CD4-positive, CD25-positive, alpha-beta regulatory T cell (primary cell): ENCODE measurements at regions not wholly inside any gene's neighbourhood (a gene's known extent, or its start where the extent isn't known, plus 50 kb on each side); places are given as distances from the start of the nearest gene placed in this dataset.

Source experiments
- ATAC-seq, 2 donors: fragments of 150-1000 bp; cut with Tn5 transposase; one replicate each; pipeline ENCODE4 v1.10.0; 2021; ENCODE audit warnings: low read depth in 2 of 2, moderate number of reproducible peaks in 2 of 2, moderate library complexity in 1 of 2
- DNase-seq, 3 donors: peaks; one replicate each; pipeline versions ENCODE4 v3.0.0 to v3.0.0-alpha.2; 2012 to 2022; ENCODE audit warnings: mixed read lengths in 1 of 3
- H3K27ac ChIP-seq: one replicate; pipeline ENCODE4 v1.7.0; 2013; ENCODE audit warnings: mild to moderate bottlenecking, low read length; ENCODE audit not compliant: insufficient read depth, poor library complexity, severe bottlenecking
- H3K27me3 ChIP-seq: one replicate; pipeline ENCODE4 v1.7.0; 2013; ENCODE audit warnings: low read length; ENCODE audit not compliant: control insufficient read depth, insufficient read depth
- H3K36me3 ChIP-seq: one replicate; pipeline ENCODE4 v1.7.0; 2013; ENCODE audit warnings: mild to moderate bottlenecking, low read length, moderate library complexity; ENCODE audit not compliant: control insufficient read depth, insufficient read depth
- H3K4me1 ChIP-seq: 2 replicates; pipeline ENCODE4 v1.7.0; 2013; ENCODE audit warnings: mild to moderate bottlenecking, low read length; ENCODE audit not compliant: insufficient read depth, control insufficient read depth, poor library complexity, severe bottlenecking
- H3K4me3 ChIP-seq: one replicate; pipeline ENCODE4 v1.7.0; 2013; ENCODE audit warnings: low read depth, mild to moderate bottlenecking, low read length, moderate library complexity
- H3K9me3 ChIP-seq, 2 experiments: 1 replicate in 1 of 2; 2 replicates in 1 of 2; pipeline ENCODE4 v1.7.0; 2013; ENCODE audit warnings: low read length in 2 of 2, mild to moderate bottlenecking in 1 of 2, moderate library complexity in 1 of 2; ENCODE audit not compliant: control insufficient read depth in 2 of 2
- H3K27ac Mint-ChIP-seq, 3 donors: one replicate each; pipeline ENCODE4 v1.8.0; 2020 to 2022; ENCODE audit warnings: mild to moderate bottlenecking in 3 of 3, mixed read lengths in 3 of 3, moderate library complexity in 2 of 3
- H3K27me3 Mint-ChIP-seq: one replicate; pipeline ENCODE4 v1.8.0; 2022; ENCODE audit warnings: mild to moderate bottlenecking, mixed read lengths
- H3K36me3 Mint-ChIP-seq: one replicate; pipeline ENCODE4 v1.8.0; 2020; ENCODE audit warnings: mixed read lengths
- H3K4me1 Mint-ChIP-seq, 4 donors: one replicate each; pipeline ENCODE4 v1.8.0; 2020 to 2022; ENCODE audit warnings: mixed read lengths in 4 of 4, mild to moderate bottlenecking in 1 of 4
- H3K4me3 Mint-ChIP-seq, 4 donors: one replicate each; pipeline ENCODE4 v1.8.0; 2020 to 2022; ENCODE audit warnings: mild to moderate bottlenecking in 4 of 4, mixed read lengths in 4 of 4, moderate library complexity in 3 of 4
- H3K9me3 Mint-ChIP-seq, 7 donors: one replicate each; pipeline ENCODE4 v1.8.0; 2020 to 2022; ENCODE audit warnings: mixed read lengths in 7 of 7, mild to moderate bottlenecking in 3 of 7, moderate library complexity in 2 of 7

DNA sequence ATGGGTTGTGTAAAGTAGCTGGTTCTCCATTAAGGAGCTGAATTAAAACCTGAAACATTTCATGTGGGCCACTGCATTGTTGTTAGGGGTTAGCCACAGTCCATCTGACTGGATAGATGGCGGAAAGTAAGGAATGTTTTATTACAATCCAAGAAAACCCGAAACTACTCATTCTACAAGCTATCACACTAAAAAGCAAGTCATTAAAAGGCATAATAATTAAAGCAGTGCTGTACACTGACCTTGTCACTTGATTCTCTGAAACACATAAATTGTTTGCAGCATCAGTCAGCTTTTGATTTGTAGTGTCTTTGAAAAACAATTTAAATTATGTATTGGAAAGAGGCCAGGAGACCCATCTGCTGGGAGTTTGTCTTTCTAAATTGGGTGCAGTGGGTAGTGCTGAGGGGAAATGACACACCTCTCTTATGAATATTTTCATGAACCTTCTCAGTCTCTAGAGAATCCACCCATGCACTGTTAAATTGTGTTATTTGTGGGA is 75.7 kb upstream of the ANK2 start:
- Mint-ChIP-seq H3K36me3 (no peaks in the 10 kb centered on the region), H3K4me1 (no peaks in the 10 kb centered on the region), H3K9me3 (no peaks in the 10 kb centered on the region), H3K4me3 (no peak overlapping the region), H3K27ac (no peak overlapping the region), H3K27me3 (no peaks in the 10 kb centered on the region)
- Histone ChIP-seq H3K27me3 (no peaks in the 10 kb centered on the region), H3K4me3 (no peak overlapping the region), H3K27ac (no peak overlapping the region), H3K9me3 (no peaks in the 10 kb centered on the region), H3K4me1 (no peaks in the 10 kb centered on the region), H3K36me3 (no peaks in the 10 kb centered on the region)
- no peak for ATAC-seq
- no peak for DNase-seq

GRCh38 chr4:112975567-112976355 is 73.7 kb upstream of the ANK2 start:
- Mint-ChIP-seq H3K9me3 (no peaks in the 10 kb centered on the region), H3K4me1 (no peaks in the 10 kb centered on the region), H3K27me3 (no peaks in the 10 kb centered on the region), H3K36me3 (no peaks in the 10 kb centered on the region), H3K4me3 (no peak overlapping the region), H3K27ac (no peak overlapping the region)
- Histone ChIP-seq H3K27ac (no peak overlapping the region), H3K9me3 (no peaks in the 10 kb centered on the region), H3K4me1 (no peaks in the 10 kb centered on the region), H3K36me3 (no peaks in the 10 kb centered on the region), H3K27me3 (no peaks in the 10 kb centered on the region), H3K4me3 (no peak overlapping the region)
- DNase-seq: no peak
- no peak for ATAC-seq

DNA sequence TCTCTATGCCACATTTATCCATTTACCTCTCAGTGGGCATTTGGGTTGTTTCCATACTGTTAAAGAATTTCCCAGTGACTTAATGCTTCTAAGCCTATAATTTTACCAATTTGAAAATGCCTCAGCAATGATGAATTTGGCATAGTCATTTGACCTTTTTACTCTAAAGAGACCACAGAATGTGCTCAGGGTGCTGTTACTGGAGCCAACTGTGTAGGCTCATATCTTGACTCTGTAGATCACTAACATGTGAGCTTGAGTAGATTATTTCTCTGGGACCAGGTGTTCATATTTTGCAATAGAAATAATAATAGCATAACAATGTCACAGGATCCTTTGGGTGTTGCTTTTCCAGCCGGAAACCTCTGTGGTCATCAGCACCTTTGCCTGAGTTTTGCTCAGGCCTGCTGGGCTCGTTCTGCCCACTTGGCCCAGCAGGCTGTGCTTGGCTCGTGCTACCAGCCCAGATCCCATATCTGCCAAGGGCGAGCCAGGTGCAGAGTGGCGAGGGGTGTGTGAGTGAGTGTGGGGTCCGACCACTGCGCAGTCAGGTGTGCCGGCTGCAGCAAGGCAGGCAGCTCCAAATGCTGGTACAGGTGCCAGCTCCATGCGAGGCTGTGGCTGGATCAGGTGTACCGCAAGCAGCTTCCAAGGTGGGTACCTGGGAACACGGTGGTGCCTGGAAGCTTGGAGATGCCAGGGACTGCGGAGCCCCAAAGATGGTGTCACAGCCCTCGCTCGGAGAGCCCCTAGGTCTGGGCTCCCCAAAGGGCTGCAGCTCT is 70.6 kb upstream of the ANK2 start:
- no peak for ATAC-seq
- DNase-seq: no peak
- no peak overlapping the region for H3K4me3 Mint-ChIP-seq

GRCh38 chr4:112979881-112980421 is 69.5 kb upstream of the ANK2 start:
- H3K27me3 Mint-ChIP-seq: no peaks in the 10 kb centered on the region
- Histone ChIP-seq H3K27me3 (no peaks in the 10 kb centered on the region), H3K36me3 (no peaks in the 10 kb centered on the region), H3K4me3 (no peak overlapping the region), H3K27ac (no peak overlapping the region), H3K4me1 (no peaks in the 10 kb centered on the region), H3K9me3 (no peaks in the 10 kb centered on the region)
- H3K36me3 Mint-ChIP-seq: no peaks in the 10 kb centered on the region
- DNase-seq (no peak), ATAC-seq (no peak)
- no peak overlapping the region for H3K4me3 Mint-ChIP-seq
- H3K27ac Mint-ChIP-seq: no peak overlapping the region
- H3K9me3 Mint-ChIP-seq: peaks cover 0 to 5% (median 0%) of the 10 kb centered on the region in 7 donors
- H3K4me1 Mint-ChIP-seq: no peaks in the 10 kb centered on the region

More for the DNA sequence above, 70.6 kb upstream of the ANK2 start:
- no peak overlapping the region for H3K4me3 ChIP-seq
- H3K27ac ChIP-seq: no peak overlapping the region
- H3K4me1 Mint-ChIP-seq: no peaks in the 10 kb centered on the region
- no peak overlapping the region for H3K27ac Mint-ChIP-seq
- no peaks in the 10 kb centered on the region for H3K9me3 ChIP-seq
- H3K27me3 ChIP-seq: no peaks in the 10 kb centered on the region
- no peaks in the 10 kb centered on the region for H3K27me3 Mint-ChIP-seq
- no peaks in the 10 kb centered on the region for H3K4me1 ChIP-seq
- no peaks in the 10 kb centered on the region for H3K36me3 ChIP-seq
- peaks cover 0 to 5% (median 0%) of the 10 kb centered on the region in 7 donors for H3K9me3 Mint-ChIP-seq
- H3K36me3 Mint-ChIP-seq: no peaks in the 10 kb centered on the region

- Histone ChIP-seq H3K27ac (no peak overlapping the region), H3K27me3 (no peaks in the 10 kb centered on the region), H3K36me3 (no peaks in the 10 kb centered on the region), H3K4me1 (no peaks in the 10 kb centered on the region), H3K9me3 (no peaks in the 10 kb centered on the region), H3K4me3 (no peak overlapping the region)
- Mint-ChIP-seq H3K4me3 (no peak overlapping the region), H3K27ac (no peak overlapping the region), H3K27me3 (no peaks in the 10 kb centered on the region), H3K4me1 (no peaks in the 10 kb centered on the region), H3K36me3 (no peaks in the 10 kb centered on the region), H3K9me3 (peaks cover 0 to 5% (median 0%) of the 10 kb centered on the region in 7 donors)
- ATAC-seq (no peak), DNase-seq (no peak)
These were observed 66.8 kb upstream of the ANK2 start for GRCh38 chr4:112982680-112983079.

DNA sequence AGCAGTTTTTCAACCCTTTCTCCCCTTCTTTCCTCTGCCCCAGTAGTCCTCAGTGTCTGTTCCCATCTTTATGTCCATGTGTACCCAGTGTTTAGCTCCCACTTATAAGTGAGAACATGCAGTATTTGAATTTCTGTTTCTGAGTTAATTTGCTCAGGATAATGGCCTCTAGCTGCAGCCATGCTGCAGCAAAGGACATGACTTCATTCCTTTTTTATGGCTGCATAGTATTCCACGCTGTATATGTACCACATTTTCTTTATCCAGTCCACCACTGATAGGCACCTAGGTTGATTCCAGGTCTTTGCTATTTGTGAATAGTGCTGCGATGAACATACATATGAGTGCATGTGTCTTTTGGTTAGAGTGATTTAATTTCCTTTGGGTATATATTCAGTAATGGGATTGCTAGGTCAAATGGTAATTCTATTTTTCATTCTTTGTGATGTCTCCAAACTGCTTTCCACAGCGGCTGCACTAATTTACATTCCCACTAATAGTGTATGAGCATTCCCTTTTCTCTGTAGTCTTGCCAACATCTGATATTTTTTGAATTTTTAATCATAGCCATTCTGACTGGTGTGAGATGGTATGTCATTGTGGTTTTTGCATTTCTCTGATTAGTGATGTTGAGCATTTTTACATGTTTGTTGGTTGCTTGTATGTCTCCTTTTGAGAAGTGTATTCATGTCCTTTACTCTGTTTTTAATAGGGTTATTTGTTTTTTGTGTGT is 54.6 kb upstream of the ANK2 start:
- Histone ChIP-seq H3K36me3 (no peaks in the 10 kb centered on the region), H3K27me3 (no peaks in the 10 kb centered on the region), H3K4me1 (no peaks in the 10 kb centered on the region), H3K27ac (no peak overlapping the region), H3K4me3 (no peak overlapping the region), H3K9me3 (no peaks in the 10 kb centered on the region)
- peaks cover 6% of the 10 kb centered on the region for H3K27me3 Mint-ChIP-seq
- no peaks in the 10 kb centered on the region for H3K36me3 Mint-ChIP-seq
- no peak overlapping the region for H3K4me3 Mint-ChIP-seq
- DNase-seq: no peak
- H3K9me3 Mint-ChIP-seq: peaks cover 0 to 2% (median 0%) of the 10 kb centered on the region in 7 donors
- ATAC-seq: no peak
- H3K4me1 Mint-ChIP-seq: no peaks in the 10 kb centered on the region
- H3K27ac Mint-ChIP-seq: no peak overlapping the region
